ENCODE measurements at regions not wholly inside any gene's neighbourhood (a gene's known extent, or its start where the extent isn't known, plus 50 kb on each side); places are given as distances from the start of the nearest gene placed in this dataset.

GRCh38 chr5:135696317-135696716 lies 117.5 kb upstream of the CXCL14 start:
- in situ Hi-C loops (cut with MboI; ENCODE audit: low pct_unique_long_range_greater_than_20kb, low sequenced_read_pairs, unreplicated experiment), result no loop called here
- TF ChIP-seq, protein P1, sequence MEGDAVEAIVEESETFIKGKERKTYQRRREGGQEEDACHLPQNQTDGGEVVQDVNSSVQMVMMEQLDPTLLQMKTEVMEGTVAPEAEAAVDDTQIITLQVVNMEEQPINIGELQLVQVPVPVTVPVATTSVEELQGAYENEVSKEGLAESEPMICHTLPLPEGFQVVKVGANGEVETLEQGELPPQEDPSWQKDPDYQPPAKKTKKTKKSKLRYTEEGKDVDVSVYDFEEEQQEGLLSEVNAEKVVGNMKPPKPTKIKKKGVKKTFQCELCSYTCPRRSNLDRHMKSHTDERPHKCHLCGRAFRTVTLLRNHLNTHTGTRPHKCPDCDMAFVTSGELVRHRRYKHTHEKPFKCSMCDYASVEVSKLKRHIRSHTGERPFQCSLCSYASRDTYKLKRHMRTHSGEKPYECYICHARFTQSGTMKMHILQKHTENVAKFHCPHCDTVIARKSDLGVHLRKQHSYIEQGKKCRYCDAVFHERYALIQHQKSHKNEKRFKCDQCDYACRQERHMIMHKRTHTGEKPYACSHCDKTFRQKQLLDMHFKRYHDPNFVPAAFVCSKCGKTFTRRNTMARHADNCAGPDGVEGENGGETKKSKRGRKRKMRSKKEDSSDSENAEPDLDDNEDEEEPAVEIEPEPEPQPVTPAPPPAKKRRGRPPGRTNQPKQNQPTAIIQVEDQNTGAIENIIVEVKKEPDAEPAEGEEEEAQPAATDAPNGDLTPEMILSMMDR (IDR thresholded peaks at IDR 0.05; ENCODE audit: extremely low read depth, insufficient read depth, missing control alignments), result no peak
- DNase-seq (ENCODE audit: low spot score), result no peak

- no peak for DNase-seq (ENCODE audit: low spot score)
- TF ChIP-seq, protein P1 (IDR thresholded peaks at IDR 0.05; ENCODE audit: extremely low read depth, insufficient read depth, missing control alignments), result no peak
- in situ Hi-C loops (cut with MboI; ENCODE audit: low pct_unique_long_range_greater_than_20kb, low sequenced_read_pairs, unreplicated experiment), result no loop called here
Measured at GRCh38 chr5:135695656-135696313, 117.0 kb upstream of the CXCL14 start.

- TF ChIP-seq, protein P1 (IDR thresholded peaks at IDR 0.05; ENCODE audit: extremely low read depth, insufficient read depth, missing control alignments), result no peak
- DNase-seq (ENCODE audit: low spot score), result no peak
- in situ Hi-C loops (cut with MboI; ENCODE audit: low pct_unique_long_range_greater_than_20kb, low sequenced_read_pairs, unreplicated experiment), result no loop called here
Measured at GRCh38 chr5:135694906-135695305, 116.1 kb upstream of the CXCL14 start.

- TF ChIP-seq, protein P1 (IDR thresholded peaks at IDR 0.05; ENCODE audit: extremely low read depth, insufficient read depth, missing control alignments), result no peak
- no peak for DNase-seq (ENCODE audit: low spot score)
- in situ Hi-C loops (cut with MboI; ENCODE audit: low pct_unique_long_range_greater_than_20kb, low sequenced_read_pairs, unreplicated experiment), result no loop called here
Measured at GRCh38 chr5:135694012-135694411, 115.2 kb upstream of the CXCL14 start.

GRCh38 chr5:135693371-135693955 lies 114.7 kb upstream of the CXCL14 start:
- in situ Hi-C loops (cut with MboI; ENCODE audit: low pct_unique_long_range_greater_than_20kb, low sequenced_read_pairs, unreplicated experiment), result no loop called here
- DNase-seq (ENCODE audit: low spot score), result no peak
- TF ChIP-seq, protein P1 (IDR thresholded peaks at IDR 0.05; ENCODE audit: extremely low read depth, insufficient read depth, missing control alignments), result no peak

GRCh38 chr5:135691044-135691443 lies 112.3 kb upstream of the CXCL14 start:
- in situ Hi-C loops (cut with MboI; ENCODE audit: low pct_unique_long_range_greater_than_20kb, low sequenced_read_pairs, unreplicated experiment), result no loop called here
- no peak for DNase-seq (ENCODE audit: low spot score)

More at GRCh38 chr5:135691044-135691443, 112.3 kb upstream of the CXCL14 start:
- TF ChIP-seq, protein P1 (IDR thresholded peaks at IDR 0.05; ENCODE audit: extremely low read depth, insufficient read depth, missing control alignments), result no peak

All from GM13977 (cell line).